B cell (primary cell): ENCODE measurements at regions not wholly inside any gene's neighbourhood (a gene's known extent, or its start where the extent isn't known, plus 50 kb on each side); places are given as distances from the start of the nearest gene placed in this dataset.

Experiments used
- ATAC-seq: fragments of 200-7000 bp; cut with Tn5 transposase; one replicate; pipeline ENCODE4 v1.10.0; 2021; ENCODE audit warnings: low read depth, mild to moderate bottlenecking, moderate number of reproducible peaks, moderate library complexity
- CTCF ChIA-PET: fragments of 350-600 bp; sonication (Branson Sonifier 250); formaldehyde crosslinking; loops from one replicate; lab custom pipeline; 2021; ENCODE audit warnings: antibody characterized with exemption, inconsistent platforms; lab: Charles Lee
- POLR2A ChIA-PET: fragments of 350-600 bp; sonication (Branson Sonifier 250); formaldehyde crosslinking; loops from one replicate; lab custom pipeline; 2021; ENCODE audit warnings: antibody characterized with exemption; lab: Charles Lee
- DNase-seq: peaks from one replicate; pipeline ENCODE4 v3.0.0; 2013
- H2AFZ ChIP-seq: 2 replicates; pipeline ENCODE4 v1.6.1; 2012; ENCODE audit warnings: mild to moderate bottlenecking, low read depth, low read length; ENCODE audit not compliant: insufficient read depth, poor library complexity, severe bottlenecking
- H3K27ac ChIP-seq, 2 donors: 1 replicate in 1 of 2; 2 replicates in 1 of 2; pipeline ENCODE4 v1.5.1; 2012 to 2013; ENCODE audit warnings: low read length in 2 of 2, mild to moderate bottlenecking in 2 of 2, moderate library complexity in 1 of 2
- H3K27me3 ChIP-seq, 4 experiments: fragments of 200-600 bp in 1 of 4; sonication (generic) in 1 of 4; replicated peaks in 1 of 4; 1 replicate in 2 of 4; 2 replicates in 2 of 4; pipeline versions ENCODE4 v1.6.1 to v1.7.0; 2013 to 2016; ENCODE audit warnings: low read length in 3 of 4, mild to moderate bottlenecking in 2 of 4, mixed read lengths in 1 of 4, moderate library complexity in 1 of 4; ENCODE audit not compliant: insufficient read depth in 4 of 4, control insufficient read depth in 3 of 4; ENCODE audit errors: control extremely low read depth in 1 of 4
- H3K36me3 ChIP-seq, 2 experiments: replicated peaks in 1 of 2; 1 replicate in 1 of 2; 2 replicates in 1 of 2; pipeline versions ENCODE4 v1.6.1 to v1.7.1; 2013; ENCODE audit warnings: low read length in 1 of 2; ENCODE audit not compliant: insufficient read depth in 2 of 2, control insufficient read depth in 1 of 2; ENCODE audit errors: control extremely low read depth in 1 of 2, extremely low read depth in 1 of 2
- H3K4me1 ChIP-seq, 2 donors: fragments of 200-600 bp in 1 of 2; sonication (generic) in 1 of 2; 1 replicate in 1 of 2; 2 replicates in 1 of 2; pipeline versions ENCODE4 v1.5.1 to v1.6.1; 2013 to 2017; ENCODE audit warnings: low read length in 2 of 2; ENCODE audit not compliant: control insufficient read depth in 2 of 2, insufficient read depth in 2 of 2
- H3K4me2 ChIP-seq: replicated peaks from 2 replicates; pipeline ENCODE3; 2012; ENCODE audit warnings: mild to moderate bottlenecking, low read depth, low read length; ENCODE audit not compliant: poor library complexity, severe bottlenecking
- H3K4me3 ChIP-seq, 5 experiments: fragments of 200-600 bp in 1 of 5; sonication (generic) in 1 of 5; 1 replicate in 3 of 5; 2 replicates in 2 of 5; pipeline versions ENCODE4 v1.5.1 to v1.7.0; 2011 to 2016; ENCODE audit warnings: low read length in 4 of 5, mild to moderate bottlenecking in 4 of 5, low read depth in 2 of 5, control low read depth in 1 of 5, moderate library complexity in 1 of 5; ENCODE audit not compliant: insufficient read depth in 1 of 5; ENCODE audit errors: control extremely low read depth in 1 of 5, extremely low read depth in 1 of 5
- H3K79me2 ChIP-seq: fragments of 200-600 bp; sonication (generic); one replicate; pipeline ENCODE4 v1.6.0; 2016; ENCODE audit warnings: low read length; ENCODE audit not compliant: control insufficient read depth, insufficient read depth
- H3K9ac ChIP-seq: fragments of 200-600 bp; sonication (generic); 2 replicates; pipeline ENCODE4 v1.6.1; 2017; ENCODE audit warnings: mild to moderate bottlenecking, low read length, moderate library complexity
- H3K9me3 ChIP-seq, 3 donors: one replicate each; pipeline versions ENCODE4 v1.6.1 to v1.7.1; 2013; ENCODE audit warnings: low read length in 2 of 3; ENCODE audit not compliant: control insufficient read depth in 2 of 3, insufficient read depth in 1 of 3; ENCODE audit errors: control extremely low read depth in 1 of 3
- H4K20me1 ChIP-seq: 2 replicates; pipeline ENCODE4 v1.6.0; 2012; ENCODE audit warnings: mild to moderate bottlenecking, low read length; ENCODE audit not compliant: insufficient read depth, control insufficient read depth, poor library complexity, severe bottlenecking
- H3K27ac Mint-ChIP-seq: one replicate; pipeline ENCODE4 v1.8.0; 2021; ENCODE audit warnings: mixed read lengths
- H3K27me3 Mint-ChIP-seq: one replicate; pipeline ENCODE4 v1.8.0; 2021; ENCODE audit warnings: mixed read lengths
- H3K4me1 Mint-ChIP-seq: one replicate; pipeline ENCODE4 v1.8.0; 2021; ENCODE audit warnings: mixed read lengths
- H3K4me3 Mint-ChIP-seq: one replicate; pipeline ENCODE4 v1.8.0; 2021; ENCODE audit warnings: mixed read lengths
- H3K9me3 Mint-ChIP-seq: one replicate; pipeline ENCODE4 v1.8.0; 2022; ENCODE audit warnings: mixed read lengths; ENCODE audit not compliant: insufficient read depth
- CTCF ChIP-seq: fragments of 200-600 bp; IDR thresholded peaks from one replicate; pipeline ENCODE4 v1.8.0; 2022; ENCODE audit warnings: antibody characterized with exemption, mild to moderate bottlenecking
- EZH2 ChIP-seq: IDR thresholded peaks from 2 replicates; pipeline ENCODE4 v1.6.1; 2012; ENCODE audit warnings: borderline replicate concordance, low read depth, mild to moderate bottlenecking, moderate library complexity, low read length; ENCODE audit not compliant: insufficient read depth, poor library complexity, severe bottlenecking
- WGBS: methylation state at CpG from one replicate; pipeline ENCODE4 v1.1.5; 2013; ENCODE audit warnings: missing lambda C conversion rate; ENCODE audit not compliant: insufficient coverage; 5-methylcytosine and 5-hydroxymethylcytosine counted together
- intact Hi-C: fragments of 100-400 bp; cut with micrococcal nuclease; formaldehyde crosslinking; loops from one replicate; pipeline ENCODE4 v1.10.0; 2022

DNA sequence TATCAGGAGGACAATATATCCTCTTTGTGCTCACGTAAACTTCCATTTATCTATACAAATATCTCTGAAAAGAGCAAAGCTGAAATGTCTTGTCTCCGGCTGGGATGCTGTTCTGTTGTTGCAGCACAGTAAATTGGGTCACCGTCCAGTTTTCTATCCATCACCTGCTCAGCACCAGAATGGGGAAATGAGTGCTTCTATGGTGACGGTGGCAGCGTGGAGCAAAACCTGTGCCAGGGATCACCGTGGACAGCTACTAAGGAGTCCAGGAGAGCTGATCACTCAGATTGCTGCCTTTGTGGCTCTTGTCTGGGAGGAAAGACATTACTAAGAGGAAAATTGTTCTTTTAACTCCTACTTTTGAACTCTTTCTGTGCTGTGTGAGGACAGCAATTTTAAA lies 531.6 kb downstream of the PSAT1 start:
- POLR2A ChIA-PET = no interaction called here
- CTCF ChIA-PET = no interaction called here

DNA sequence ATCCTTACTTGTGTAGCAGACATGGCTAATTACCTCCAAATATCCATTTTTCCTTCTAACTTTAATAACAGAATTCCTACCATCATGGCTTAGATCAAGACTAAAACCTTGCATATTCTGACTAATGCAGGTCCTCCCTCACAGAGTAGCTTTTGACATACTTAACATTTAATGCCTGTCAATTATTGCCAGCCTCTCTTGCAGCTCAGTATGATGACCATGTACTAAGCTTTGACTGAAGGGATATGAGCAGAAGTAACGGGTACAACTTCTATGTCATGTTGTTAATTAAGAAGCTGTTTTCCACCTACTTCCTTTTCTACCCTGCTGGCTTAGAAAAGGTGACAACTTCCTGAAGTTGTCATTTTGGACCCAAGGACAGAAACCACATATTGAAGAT lies 533.4 kb downstream of the PSAT1 start:
- H3K9ac ChIP-seq = no peak overlapping the region
- no peaks in the 10 kb centered on the region for H4K20me1 ChIP-seq
- ATAC-seq = no peak
- no peak for TF ChIP-seq EZH2
- no peak for TF ChIP-seq CTCF
- no peak overlapping the region for H3K4me2 ChIP-seq
- Mint-ChIP-seq H3K27me3 (peaks cover 3% of the 10 kb centered on the region), H3K27ac (no peak overlapping the region), H3K4me3 (no peak overlapping the region), H3K9me3 (no peaks in the 10 kb centered on the region), H3K4me1 (no peaks in the 10 kb centered on the region)
- no CpG with 5 or more reads among the region's 1 CpG for WGBS
- DNase-seq = no peak
- no peaks in the 10 kb centered on the region for H3K4me1 ChIP-seq
- ChIA-PET CTCF (no interaction called here), POLR2A (no interaction called here)
- no peaks in the 10 kb centered on the region for H3K9me3 ChIP-seq
- H3K36me3 ChIP-seq = no peaks in the 10 kb centered on the region
- H2AFZ ChIP-seq = no peak overlapping the region
- no peak overlapping the region for H3K4me3 ChIP-seq
- intact Hi-C loops = no loop called here
- H3K79me2 ChIP-seq = no peaks in the 10 kb centered on the region
- H3K27me3 ChIP-seq = peaks cover 0 to 4% (median 0%) of the 10 kb centered on the region in 4 experiments
- H3K27ac ChIP-seq = no peak overlapping the region

More for the DNA sequence above, 531.6 kb downstream of the PSAT1 start:
- peaks cover 3% of the 10 kb centered on the region for H3K27me3 Mint-ChIP-seq
- Histone ChIP-seq H3K27me3 (peaks cover 0 to 4% (median 0%) of the 10 kb centered on the region in 4 experiments), H3K4me2 (no peak overlapping the region), H3K79me2 (no peaks in the 10 kb centered on the region), H3K36me3 (no peaks in the 10 kb centered on the region), H3K4me1 (no peaks in the 10 kb centered on the region), H2AFZ (no peak overlapping the region), H3K9me3 (no peaks in the 10 kb centered on the region), H3K27ac (no peak overlapping the region), H4K20me1 (no peaks in the 10 kb centered on the region), H3K9ac (no peak overlapping the region), H3K4me3 (no peak overlapping the region)
- no peak overlapping the region for H3K27ac Mint-ChIP-seq
- TF ChIP-seq EZH2 (no peak), CTCF (no peak)
- intact Hi-C loops = no loop called here
- no peak for DNase-seq
- no peak overlapping the region for H3K4me3 Mint-ChIP-seq
- H3K4me1 Mint-ChIP-seq = no peaks in the 10 kb centered on the region
- H3K9me3 Mint-ChIP-seq = no peaks in the 10 kb centered on the region
- no peak for ATAC-seq
- 100% methylated on average over 1 of the region's 6 CpGs for WGBS
